WTC11 (cell line): ENCODE measurements at regions not wholly inside any gene's neighbourhood (a gene's known extent, or its start where the extent isn't known, plus 50 kb on each side); places are given as distances from the start of the nearest gene placed in this dataset.

Experiments
- ATAC-seq: fragments of 200-7000 bp; cut with Tn5 transposase; 2 replicates; pipeline ENCODE4 v1.10.0; 2021; ENCODE audit warnings: mild to moderate bottlenecking, moderate library complexity
- CTCF ChIA-PET: fragments of 300-600 bp; sonication (Branson Sonifier 250); formaldehyde crosslinking; loops from one replicate; lab custom pipeline; 2021; ENCODE audit warnings: antibody characterized with exemption; lab: Charles Lee
- POLR2A ChIA-PET: fragments of 350-600 bp; sonication (Branson Sonifier 250); formaldehyde crosslinking; loops from one replicate; lab custom pipeline; 2021; ENCODE audit warnings: antibody characterized with exemption; lab: Charles Lee
- DNase-seq: peaks from one replicate; pipeline ENCODE4 v3.0.0; 2021; ENCODE audit warnings: low spot score
- H3K27ac Mint-ChIP-seq: 2 replicates; pipeline ENCODE4 v1.8.0; 2021; ENCODE audit warnings: mixed read lengths
- H3K27me3 Mint-ChIP-seq: 2 replicates; pipeline ENCODE4 v1.8.0; 2021; ENCODE audit warnings: low read depth, mild to moderate bottlenecking, moderate library complexity, mixed read lengths
- H3K36me3 Mint-ChIP-seq: 2 replicates; pipeline ENCODE4 v1.8.0; 2021; ENCODE audit warnings: mixed read lengths
- H3K4me1 Mint-ChIP-seq: 2 replicates; pipeline ENCODE4 v1.8.0; 2022; ENCODE audit warnings: mixed read lengths
- H3K4me3 Mint-ChIP-seq: 2 replicates; pipeline ENCODE4 v1.8.0; 2021; ENCODE audit warnings: mild to moderate bottlenecking, moderate library complexity, mixed read lengths
- H3K9me3 Mint-ChIP-seq: 2 replicates; pipeline ENCODE4 v1.8.0; 2021; ENCODE audit warnings: mixed read lengths
- CDX4 ChIP-seq: fragments of 250-450 bp; sonication (Bioruptor Pico); IDR thresholded peaks from 2 replicates; pipeline ENCODE4 v1.9.0; 2021; ENCODE audit warnings: moderate library complexity, mild to moderate bottlenecking, inconsistent platforms, borderline replicate concordance
- E2F1 ChIP-seq: sonication (generic); formaldehyde crosslinking; IDR thresholded peaks from 2 replicates; pipeline ENCODE4 v1.8.0; 2022; ENCODE audit warnings: mild to moderate bottlenecking, missing genetic modification reagents
- E2F4 ChIP-seq: sonication (generic); formaldehyde crosslinking; IDR thresholded peaks from 2 replicates; pipeline ENCODE4 v1.8.1; 2022; ENCODE audit warnings: low read depth, mild to moderate bottlenecking, moderate library complexity, missing genetic modification reagents, borderline replicate concordance
- ELF4 ChIP-seq: sonication (generic); formaldehyde crosslinking; IDR thresholded peaks from 2 replicates; pipeline ENCODE4 v1.8.1; 2022; ENCODE audit warnings: low read depth, mild to moderate bottlenecking, moderate library complexity, missing genetic modification reagents
- ESRRA ChIP-seq: sonication (generic); formaldehyde crosslinking; IDR thresholded peaks from 2 replicates; pipeline ENCODE4 v1.8.1; 2022; ENCODE audit warnings: mild to moderate bottlenecking, missing genetic modification reagents, borderline replicate concordance
- FOXK1 ChIP-seq: sonication (generic); formaldehyde crosslinking; IDR thresholded peaks from 2 replicates; pipeline ENCODE4 v1.8.0; 2022; ENCODE audit warnings: mild to moderate bottlenecking, moderate library complexity, missing genetic modification reagents
- GTF2I ChIP-seq: fragments of 250-450 bp; sonication (Bioruptor Pico); conservative IDR thresholded peaks from 2 replicates; pipeline ENCODE4 v1.4.0; 2021; ENCODE audit warnings: mild to moderate bottlenecking
- JAZF1 ChIP-seq: fragments of 250-450 bp; sonication (Bioruptor Pico); IDR thresholded peaks from 2 replicates; pipeline ENCODE4 v1.9.0; 2021; ENCODE audit warnings: moderate library complexity, mild to moderate bottlenecking, inconsistent platforms
- MLX ChIP-seq: sonication (generic); formaldehyde crosslinking; IDR thresholded peaks from 2 replicates; pipeline ENCODE4 v1.8.1; 2023; ENCODE audit warnings: mild to moderate bottlenecking, missing genetic modification reagents, moderate library complexity
- PREB ChIP-seq: sonication (generic); formaldehyde crosslinking; IDR thresholded peaks from 2 replicates; pipeline ENCODE4 v1.8.1; 2022; ENCODE audit warnings: mild to moderate bottlenecking, missing genetic modification reagents, moderate library complexity, borderline replicate concordance
- PRRX2 ChIP-seq: fragments of 250-450 bp; sonication (Bioruptor Pico); IDR thresholded peaks from 2 replicates; pipeline ENCODE4 v1.8.0; 2021; ENCODE audit warnings: mild to moderate bottlenecking
- SP1 ChIP-seq: sonication (generic); formaldehyde crosslinking; conservative IDR thresholded peaks from 2 replicates; pipeline ENCODE4 v1.8.1; 2022; ENCODE audit warnings: missing genetic modification reagents
- TCF7 ChIP-seq: sonication (generic); formaldehyde crosslinking; IDR thresholded peaks from 2 replicates; pipeline ENCODE4 v1.8.0; 2022; ENCODE audit warnings: mild to moderate bottlenecking, low read depth, missing genetic modification reagents, moderate library complexity
- TEAD1 ChIP-seq: sonication (generic); formaldehyde crosslinking; IDR thresholded peaks from 2 replicates; pipeline ENCODE4 v1.8.0; 2022; ENCODE audit warnings: mild to moderate bottlenecking, missing genetic modification reagents
- USF2 ChIP-seq: sonication (generic); formaldehyde crosslinking; IDR thresholded peaks from 2 replicates; pipeline ENCODE4 v1.8.1; 2023; ENCODE audit warnings: mild to moderate bottlenecking, missing genetic modification reagents, moderate library complexity
- ZNF317 ChIP-seq: sonication (generic); formaldehyde crosslinking; IDR thresholded peaks from 2 replicates; pipeline ENCODE4 v1.8.1; 2023; ENCODE audit warnings: low read depth, mild to moderate bottlenecking, moderate library complexity, missing genetic modification reagents, borderline replicate concordance
- ZNF425 ChIP-seq: fragments of 250-450 bp; sonication (Bioruptor Pico); conservative IDR thresholded peaks from 2 replicates; pipeline ENCODE4 v1.9.0; 2021; ENCODE audit warnings: mild to moderate bottlenecking
- ZNF512 ChIP-seq: sonication (generic); formaldehyde crosslinking; IDR thresholded peaks from 2 replicates; pipeline ENCODE4 v1.8.1; 2022; ENCODE audit warnings: missing genetic modification reagents, borderline replicate concordance
- ZNF532 ChIP-seq: fragments of 250-450 bp; sonication (Bioruptor Pico); IDR thresholded peaks from 2 replicates; pipeline ENCODE4 v1.9.0; 2021; ENCODE audit warnings: mild to moderate bottlenecking, borderline replicate concordance

- POLR2A ChIA-PET = no interaction called here
- TF ChIP-seq PREB (CRISPR knock-in tag) (no peak), E2F4 (no peak), TEAD1 (no peak), TCF7 (no peak), ZNF425 (no peak), FOXK1 (no peak), USF2 (no peak), CDX4 (no peak), PRRX2 (CRISPR knock-in tag) (no peak), ZNF512 (CRISPR knock-in tag) (no peak), GTF2I (CRISPR knock-in tag) (no peak), MLX (CRISPR knock-in tag) (no peak), SP1 (CRISPR knock-in tag) (no peak), JAZF1 (CRISPR knock-in tag) (no peak), ZNF317 (CRISPR knock-in tag) (no peak), ESRRA (CRISPR knock-in tag) (no peak), E2F1 (no peak), ELF4 (CRISPR knock-in tag) (no peak), ZNF532 (CRISPR knock-in tag) (no peak)
- Mint-ChIP-seq H3K4me1 (no peaks in the 10 kb centered on the region), H3K9me3 (peaks cover 12% of the 10 kb centered on the region), H3K36me3 (no peaks in the 10 kb centered on the region), H3K4me3 (no peak overlapping the region), H3K27me3 (no peaks in the 10 kb centered on the region), H3K27ac (no peak overlapping the region)
- DNase-seq (no peak), ATAC-seq (no peak)
- CTCF ChIA-PET = interaction anchor here (1.4 kb wide), 1 partner anchor 10 kb away, joined by 3 read pairs; no protein-coding TSS in a partner anchor
Observed at GRCh38 chr6:130575971-130576370, 210.2 kb downstream of the TMEM200A start.
